ENCODE measurements at regions not wholly inside any gene's neighbourhood (a gene's known extent, or its start where the extent isn't known, plus 50 kb on each side); places are given as distances from the start of the nearest gene placed in this dataset.

- DNase-seq (ENCODE audit: low read depth, low spot score): no peak
These were observed 133.4 kb downstream of the ATG4C start for GRCh38 chr1:62917314-62917713.

- DNase-seq (ENCODE audit: low read depth, low spot score): no peak
These were observed 133.9 kb downstream of the ATG4C start for GRCh38 chr1:62917805-62918204.

GRCh38 chr1:62918700-62919099, 134.8 kb downstream of the ATG4C start:
- DNase-seq (ENCODE audit: low read depth, low spot score): no peak

GRCh38 chr1:62922006-62922405, 138.1 kb downstream of the ATG4C start:
- DNase-seq (ENCODE audit: low read depth, low spot score): no peak

GRCh38 chr1:62924983-62925790, 141.3 kb downstream of the ATG4C start:
- DNase-seq (ENCODE audit: low read depth, low spot score): no peak

GRCh38 chr1:62926681-62927252, 142.8 kb downstream of the ATG4C start:
- no peak for DNase-seq (ENCODE audit: low read depth, low spot score)

- no peak for DNase-seq (ENCODE audit: low read depth, low spot score)
These were observed 145.0 kb downstream of the ATG4C start for GRCh38 chr1:62928885-62929284.

GRCh38 chr1:62937634-62938296, 153.8 kb downstream of the ATG4C start:
- DNase-seq (ENCODE audit: low read depth, low spot score): no peak

- DNase-seq (ENCODE audit: low read depth, low spot score): no peak
These were observed 157.8 kb downstream of the ATG4C start for GRCh38 chr1:62941780-62942179.

GRCh38 chr1:62946511-62946910, 162.6 kb downstream of the ATG4C start:
- no peak for DNase-seq (ENCODE audit: low read depth, low spot score)

GRCh38 chr1:62951428-62951827, 167.5 kb downstream of the ATG4C start:
- no peak for DNase-seq (ENCODE audit: low read depth, low spot score)

- DNase-seq (ENCODE audit: low read depth, low spot score): no peak
These were observed 168.7 kb downstream of the ATG4C start for GRCh38 chr1:62952596-62952995.

- DNase-seq (ENCODE audit: low read depth, low spot score): no peak
These were observed 169.7 kb downstream of the ATG4C start for GRCh38 chr1:62953633-62954032.

- DNase-seq (ENCODE audit: low read depth, low spot score): no peak
These were observed 170.8 kb downstream of the ATG4C start for GRCh38 chr1:62954758-62955157.

GRCh38 chr1:62955666-62956065, 171.7 kb downstream of the ATG4C start:
- DNase-seq (ENCODE audit: low read depth, low spot score): no peak

GRCh38 chr1:62962014-62962812, 178.3 kb downstream of the ATG4C start:
- no peak for DNase-seq (ENCODE audit: low read depth, low spot score)

- no peak for DNase-seq (ENCODE audit: low read depth, low spot score)
These were observed 179.2 kb downstream of the ATG4C start for GRCh38 chr1:62962901-62963776.

GRCh38 chr1:62964141-62964540, 180.2 kb downstream of the ATG4C start:
- no peak for DNase-seq (ENCODE audit: low read depth, low spot score)

- no peak for DNase-seq (ENCODE audit: low read depth, low spot score)
These were observed 183.1 kb downstream of the ATG4C start for GRCh38 chr1:62967031-62967430.

GRCh38 chr1:62977366-62977765, 193.4 kb downstream of the ATG4C start:
- no peak for DNase-seq (ENCODE audit: low read depth, low spot score)

- no peak for DNase-seq (ENCODE audit: low read depth, low spot score)
These were observed 194.8 kb downstream of the ATG4C start for GRCh38 chr1:62978741-62979140.
